ENCODE measurements at regions not wholly inside any gene's neighbourhood (a gene's known extent, or its start where the extent isn't known, plus 50 kb on each side); places are given as distances from the start of the nearest gene placed in this dataset.
"Not testable (repeated sequence)": the region's sequence is repeated elsewhere in the genome, so short reads cannot be mapped to it uniquely, and the experiment has no call there.

DNA sequence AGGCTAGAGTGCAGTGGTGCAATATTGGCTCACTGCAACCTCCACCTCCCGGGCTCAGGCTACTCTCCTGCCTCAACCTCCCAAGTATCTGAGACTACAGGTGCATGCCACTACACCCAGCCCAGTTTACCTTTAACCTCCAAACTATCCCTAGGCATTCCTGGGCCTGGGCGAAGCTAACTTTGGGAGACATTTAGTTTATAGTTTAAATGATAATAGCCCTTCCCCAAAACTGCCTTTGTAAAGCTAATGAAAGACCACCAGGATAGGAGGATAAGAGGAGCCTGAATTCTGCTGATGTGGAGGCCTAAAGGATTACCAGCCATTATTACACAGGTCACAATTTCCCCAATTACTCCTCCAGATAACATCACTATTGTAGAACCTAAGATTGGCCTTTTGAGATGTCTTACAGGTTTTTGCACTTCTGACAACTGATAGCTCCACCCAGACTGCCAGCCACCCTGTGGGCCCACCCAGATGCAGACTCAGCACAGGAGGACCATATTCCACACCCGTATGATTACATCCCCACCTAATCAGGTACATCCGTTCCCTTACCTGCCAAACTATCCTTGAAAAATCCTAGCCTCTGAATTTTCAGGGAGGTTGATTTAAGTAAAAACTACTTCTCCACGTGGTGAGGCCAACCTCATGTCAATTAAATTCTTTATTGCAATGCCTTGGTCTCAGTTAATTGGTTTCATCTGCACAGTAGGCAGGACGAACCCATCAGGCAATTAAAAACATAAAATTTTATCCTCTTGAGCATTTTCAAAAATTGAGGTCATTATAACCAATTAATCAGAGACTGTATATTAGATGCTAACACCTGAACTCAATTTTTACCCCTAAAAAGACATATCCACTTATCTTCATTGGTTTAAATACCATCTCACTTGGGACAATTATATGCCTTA lies 62.3 kb upstream of the TMEM254 start:
- BruUV-seq (replicated peaks) = no TSS peak
- no peaks in the 10 kb centered on the region for H4K20me1 ChIP-seq (ENCODE audit: insufficient read depth, low read length)
- no peaks in the 10 kb centered on the region; the same call in 1 of the 2 replicates for H3K27me3 ChIP-seq (ENCODE audit: control insufficient read depth, insufficient read depth, low read length)
- POLR2A ChIA-PET (ENCODE audit: unreplicated experiment) = no interaction called here
- no peaks in the 10 kb centered on the region for H3K9me1 ChIP-seq (ENCODE audit: insufficient read depth, low read length)
- no peak overlapping the region for H3K9ac ChIP-seq (ENCODE audit: low read depth, low read length)
- H3K14ac ChIP-seq (replicated peaks; ENCODE audit: low read depth, low read length) = no peak overlapping the region
- H2AK9ac ChIP-seq (replicated peaks; ENCODE audit: low read depth, low read length, poor library complexity) = no peak overlapping the region
- no CpG with 5 or more reads among the region's 6 CpGs for WGBS, 2 experiments (ENCODE audit: extremely low coverage in 2 of 2, insufficient read length in 1 of 2)
- intact Hi-C loops (cut with micrococcal nuclease) = no loop called here
- H2BK20ac ChIP-seq (ENCODE audit: low read depth, low read length) = no peak overlapping the region
- no peak overlapping the region for H3K4me3 ChIP-seq (ENCODE audit: insufficient read depth, low read depth, low read length)
- H3K23ac ChIP-seq (ENCODE audit: low read depth, low read length) = no peak overlapping the region
- no peak overlapping the region for H4K5ac ChIP-seq (ENCODE audit: low read depth, low read length)
- no peaks in the 10 kb centered on the region for H3K4me1 ChIP-seq (ENCODE audit: control insufficient read depth, insufficient read depth, low read length)
- dilution Hi-C loops (cut with HindIII; ENCODE audit: low sequenced_read_pairs, unreplicated experiment) = no loop called here
- no peak overlapping the region for H4K8ac ChIP-seq (ENCODE audit: low read depth in 2 of 2, low read length in 2 of 2)
- no peak overlapping the region for H3K18ac ChIP-seq (ENCODE audit: low read depth, low read length)
- H4K91ac ChIP-seq (ENCODE audit: insufficient read depth, low read depth, low read length) = no peak overlapping the region
- in situ Hi-C loops (cut with MboI; ENCODE audit: low sequenced_read_pairs) = no loop called here
- H2BK5ac ChIP-seq (ENCODE audit: low read depth, low read length, poor library complexity, severe bottlenecking) = no peak overlapping the region
- no peaks in the 10 kb centered on the region for H3K9me3 ChIP-seq (ENCODE audit: control insufficient read depth, insufficient read depth, low read length)
- H3K79me1 ChIP-seq (ENCODE audit: low read depth in 1 of 2, low read length in 2 of 2) = no peaks in the 10 kb centered on the region
- TF ChIP-seq BHLHE40 (IDR thresholded peaks at IDR 0.05; ENCODE audit: low read depth, low read length) (no peak), NFE2L2 (IDR thresholded peaks at IDR 0.05; ENCODE audit: low read depth, low read length) (no peak), SMC3 (IDR thresholded peaks at IDR 0.05; ENCODE audit: low read depth, low read length) (no peak), MAZ (IDR thresholded peaks at IDR 0.05; ENCODE audit: borderline replicate concordance, low read depth, low read length) (no peak), CHD1 (IDR thresholded peaks at IDR 0.05; ENCODE audit: low read depth, low read length) (no peak)
- TF ChIP-seq, protein P1, sequence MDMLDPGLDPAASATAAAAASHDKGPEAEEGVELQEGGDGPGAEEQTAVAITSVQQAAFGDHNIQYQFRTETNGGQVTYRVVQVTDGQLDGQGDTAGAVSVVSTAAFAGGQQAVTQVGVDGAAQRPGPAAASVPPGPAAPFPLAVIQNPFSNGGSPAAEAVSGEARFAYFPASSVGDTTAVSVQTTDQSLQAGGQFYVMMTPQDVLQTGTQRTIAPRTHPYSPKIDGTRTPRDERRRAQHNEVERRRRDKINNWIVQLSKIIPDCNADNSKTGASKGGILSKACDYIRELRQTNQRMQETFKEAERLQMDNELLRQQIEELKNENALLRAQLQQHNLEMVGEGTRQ (IDR thresholded peaks at IDR 0.05; ENCODE audit: low read depth, low read length) = no peak
- ATAC-seq (ENCODE audit: low read depth) (no peak), DNase-seq (no peak)
- CTCF ChIA-PET = interaction anchor here (0.7 kb wide), 1 partner anchor 73 kb away, joined by 5 read pairs; no protein-coding TSS in a partner anchor
- no peak overlapping the region for H2BK120ac ChIP-seq (ENCODE audit: low read depth, low read length)
- H3K56ac ChIP-seq (ENCODE audit: extremely low read depth, insufficient read depth, low read length) = no peak overlapping the region
- H3K4ac ChIP-seq (ENCODE audit: low read depth, low read length) = no peak overlapping the region
- H2BK15ac ChIP-seq (ENCODE audit: low read depth, low read length) = no peak overlapping the region
- no peak overlapping the region for H3K27ac ChIP-seq (ENCODE audit: insufficient read depth, low read length)
- H3K4me2 ChIP-seq (ENCODE audit: low read depth, low read length) = no peak overlapping the region
- H2AK5ac ChIP-seq (ENCODE audit: low read depth, low read length) = no peak overlapping the region
- no peaks in the 10 kb centered on the region for H3K36me3 ChIP-seq (ENCODE audit: control insufficient read depth, insufficient read depth, low read length)
- no peak overlapping the region for H2AFZ ChIP-seq (replicated peaks; ENCODE audit: low read length, poor library complexity)

DNA sequence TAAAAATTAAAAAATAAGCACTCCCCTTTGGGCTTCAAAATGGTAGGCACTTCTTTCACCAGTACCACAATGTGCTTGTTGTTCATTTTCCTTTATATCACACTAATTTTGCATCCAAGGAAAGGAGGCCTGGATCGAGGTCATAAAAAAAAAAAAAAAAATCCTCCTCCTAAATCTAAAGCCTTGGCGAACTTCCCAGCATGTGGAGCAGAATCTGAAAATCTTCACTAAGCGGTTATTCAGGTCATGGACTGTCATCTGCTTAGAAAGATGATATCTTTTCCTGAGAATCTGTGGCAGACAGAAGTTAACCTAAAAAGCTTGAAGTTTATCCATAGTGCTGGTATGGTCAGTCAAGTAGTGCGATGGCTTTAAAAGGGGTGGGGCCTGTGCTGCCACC lies 64.2 kb upstream of the SFTPD start:
- dilution Hi-C loops (cut with HindIII; ENCODE audit: low sequenced_read_pairs, unreplicated experiment); H2BK20ac ChIP-seq (ENCODE audit: low read depth, low read length); H3K27me3 ChIP-seq (ENCODE audit: control insufficient read depth, insufficient read depth, low read length); POLR2A ChIA-PET (ENCODE audit: unreplicated experiment); H4K5ac ChIP-seq (ENCODE audit: low read depth, low read length); CTCF ChIA-PET; intact Hi-C loops (cut with micrococcal nuclease); H3K4me1 ChIP-seq (ENCODE audit: control insufficient read depth, insufficient read depth, low read length); H3K56ac ChIP-seq (ENCODE audit: extremely low read depth, insufficient read depth, low read length); H3K14ac ChIP-seq (replicated peaks; ENCODE audit: low read depth, low read length); H2BK15ac ChIP-seq (ENCODE audit: low read depth, low read length); H3K36me3 ChIP-seq (ENCODE audit: control insufficient read depth, insufficient read depth, low read length); H3K4me2 ChIP-seq (ENCODE audit: low read depth, low read length); H2BK5ac ChIP-seq (ENCODE audit: low read depth, low read length, poor library complexity, severe bottlenecking); H3K9me1 ChIP-seq (ENCODE audit: insufficient read depth, low read length); H3K27ac ChIP-seq (ENCODE audit: insufficient read depth, low read length); H3K18ac ChIP-seq (ENCODE audit: low read depth, low read length); H3K4ac ChIP-seq (ENCODE audit: low read depth, low read length); H3K4me3 ChIP-seq (ENCODE audit: insufficient read depth, low read depth, low read length); H3K79me1 ChIP-seq (ENCODE audit: low read depth in 1 of 2, low read length in 2 of 2); H3K9me3 ChIP-seq (ENCODE audit: control insufficient read depth, insufficient read depth, low read length); H4K8ac ChIP-seq (ENCODE audit: low read depth in 2 of 2, low read length in 2 of 2); H4K20me1 ChIP-seq (ENCODE audit: insufficient read depth, low read length); H2AK9ac ChIP-seq (replicated peaks; ENCODE audit: low read depth, low read length, poor library complexity); H2AFZ ChIP-seq (replicated peaks; ENCODE audit: low read length, poor library complexity); in situ Hi-C loops (cut with MboI; ENCODE audit: low sequenced_read_pairs); BruUV-seq (replicated peaks); H4K91ac ChIP-seq (ENCODE audit: insufficient read depth, low read depth, low read length); H2AK5ac ChIP-seq (ENCODE audit: low read depth, low read length); DNase-seq; H3K23ac ChIP-seq (ENCODE audit: low read depth, low read length); H2BK120ac ChIP-seq (ENCODE audit: low read depth, low read length); H3K9ac ChIP-seq (ENCODE audit: low read depth, low read length); ATAC-seq (ENCODE audit: low read depth): not testable (repeated sequence)
- no CpG with 5 or more reads among the region's 4 CpGs for WGBS, 2 experiments (ENCODE audit: extremely low coverage in 2 of 2, insufficient read length in 1 of 2)
